GM18502 (cell line): ENCODE measurements at regions not wholly inside any gene's neighbourhood (a gene's known extent, or its start where the extent isn't known, plus 50 kb on each side); places are given as distances from the start of the nearest gene placed in this dataset.
"Not testable (repeated sequence)": the region's sequence is repeated elsewhere in the genome, so short reads cannot be mapped to it uniquely, and the experiment has no call there.

Source experiments
- ATAC-seq: cut with Tn5 transposase; IDR thresholded peaks from one replicate; pipeline ENCODE4 v1.9.1; 2021; ENCODE audit warnings: mild to moderate bottlenecking; ENCODE audit not compliant: unreplicated experiment, poor library complexity

DNA sequence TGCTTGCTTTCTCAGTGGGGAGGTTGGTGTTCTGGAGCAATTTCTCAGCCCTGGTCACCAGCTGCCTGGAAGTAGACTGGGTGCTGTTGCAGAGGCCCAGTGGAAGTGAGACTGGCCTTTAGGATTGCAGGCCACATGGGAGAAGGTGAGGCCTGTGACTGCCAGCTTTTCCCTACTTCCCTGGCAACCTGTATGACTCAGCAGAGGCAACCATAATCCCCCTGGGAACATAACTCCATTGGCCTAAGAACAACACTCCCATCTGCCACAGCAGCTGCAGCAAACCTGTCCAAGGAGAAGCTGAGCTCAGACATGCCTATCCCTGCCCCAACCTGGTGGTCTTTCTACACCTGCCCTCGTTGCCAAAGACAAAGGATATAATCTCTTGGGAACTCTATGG is 473.5 kb upstream of the SPTLC3 start:
- ATAC-seq = no peak

- no peak for ATAC-seq
These were observed 473.0 kb upstream of the SPTLC3 start for GRCh38 chr20:12535770-12536169.

DNA sequence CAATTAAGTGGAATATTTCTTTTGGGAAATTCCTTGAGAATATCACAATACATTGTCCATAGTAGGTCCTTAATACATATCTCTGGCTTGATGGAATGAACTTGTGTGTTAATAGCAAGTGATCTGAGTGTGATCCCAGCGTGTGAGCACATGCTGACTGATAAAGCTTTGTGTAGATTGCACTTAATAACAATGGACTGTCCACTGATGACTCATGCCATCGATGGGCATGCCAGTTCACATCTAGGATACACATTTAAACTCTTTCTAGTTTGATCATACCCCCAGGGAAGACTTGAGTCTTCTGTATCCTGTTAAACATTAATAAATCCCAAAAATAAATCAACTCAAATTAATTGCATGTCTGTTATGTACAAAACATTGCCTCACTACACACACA is 454.3 kb upstream of the SPTLC3 start:
- ATAC-seq = no peak

- ATAC-seq = no peak
These were observed 453.4 kb upstream of the SPTLC3 start for GRCh38 chr20:12555369-12555768.

- ATAC-seq = not testable (repeated sequence)
These were observed 452.9 kb upstream of the SPTLC3 start for GRCh38 chr20:12555849-12556248.

GRCh38 chr20:12557224-12557623 is 451.5 kb upstream of the SPTLC3 start:
- ATAC-seq = no peak

DNA sequence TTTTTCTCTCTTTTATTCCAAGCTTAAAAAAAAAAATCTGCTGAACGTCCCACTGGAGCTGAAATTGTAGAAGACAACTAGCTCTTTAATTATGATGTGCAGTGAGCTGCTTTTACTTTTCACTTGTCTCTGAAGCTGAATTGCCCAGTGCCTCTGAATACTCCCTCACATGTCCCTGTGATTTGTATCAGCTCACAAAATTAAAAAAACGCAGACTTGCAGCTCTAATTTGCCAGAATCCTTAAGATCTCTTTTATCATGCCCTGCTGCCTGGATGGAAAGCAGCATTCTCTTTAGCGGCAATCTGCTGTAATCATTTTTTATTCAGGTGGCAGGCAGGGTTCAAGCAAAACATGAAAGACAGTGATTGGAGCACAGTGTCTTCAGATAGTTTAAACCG is 443.8 kb upstream of the SPTLC3 start:
- no peak for ATAC-seq

DNA sequence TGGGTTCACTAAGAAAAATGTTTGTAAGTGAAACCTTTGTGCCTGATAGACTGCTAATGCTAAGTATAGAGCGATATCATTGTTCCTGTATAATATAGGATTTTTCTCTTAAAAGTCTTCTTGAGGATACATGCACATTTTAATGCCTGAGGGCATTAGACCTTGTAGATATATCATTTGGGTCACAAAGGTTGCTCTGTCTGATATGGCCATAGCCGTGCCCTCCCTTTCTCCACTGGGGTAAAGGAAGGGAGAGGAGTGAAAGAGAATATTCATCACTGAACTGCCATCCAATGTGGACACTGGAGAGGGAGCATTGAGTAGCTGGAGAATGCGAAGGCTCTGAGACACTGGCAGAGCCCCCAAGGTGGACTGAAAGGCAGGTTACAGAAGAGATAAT is 442.2 kb upstream of the SPTLC3 start:
- ATAC-seq = no peak

GRCh38 chr20:12570371-12570770 is 438.4 kb upstream of the SPTLC3 start:
- no peak for ATAC-seq

DNA sequence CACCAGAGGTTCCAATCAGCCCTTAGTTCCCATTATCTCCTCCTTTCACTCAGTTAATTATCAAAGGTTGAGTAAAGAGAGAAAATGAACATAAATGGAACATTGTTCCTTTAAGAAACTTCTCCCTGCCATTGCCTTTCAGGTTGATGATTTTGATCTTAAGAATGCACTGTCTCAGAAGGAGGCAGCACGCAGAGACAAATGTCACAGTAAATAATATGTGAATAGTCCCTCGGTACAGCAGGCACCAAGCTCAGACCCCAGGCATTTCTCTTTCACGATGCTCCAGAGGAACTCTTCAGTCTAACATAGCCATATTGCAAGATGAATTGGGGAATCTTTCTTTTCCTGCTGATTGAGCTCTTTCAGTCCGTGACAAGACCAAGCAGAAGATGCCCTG is 435.3 kb upstream of the SPTLC3 start:
- no peak for ATAC-seq

DNA sequence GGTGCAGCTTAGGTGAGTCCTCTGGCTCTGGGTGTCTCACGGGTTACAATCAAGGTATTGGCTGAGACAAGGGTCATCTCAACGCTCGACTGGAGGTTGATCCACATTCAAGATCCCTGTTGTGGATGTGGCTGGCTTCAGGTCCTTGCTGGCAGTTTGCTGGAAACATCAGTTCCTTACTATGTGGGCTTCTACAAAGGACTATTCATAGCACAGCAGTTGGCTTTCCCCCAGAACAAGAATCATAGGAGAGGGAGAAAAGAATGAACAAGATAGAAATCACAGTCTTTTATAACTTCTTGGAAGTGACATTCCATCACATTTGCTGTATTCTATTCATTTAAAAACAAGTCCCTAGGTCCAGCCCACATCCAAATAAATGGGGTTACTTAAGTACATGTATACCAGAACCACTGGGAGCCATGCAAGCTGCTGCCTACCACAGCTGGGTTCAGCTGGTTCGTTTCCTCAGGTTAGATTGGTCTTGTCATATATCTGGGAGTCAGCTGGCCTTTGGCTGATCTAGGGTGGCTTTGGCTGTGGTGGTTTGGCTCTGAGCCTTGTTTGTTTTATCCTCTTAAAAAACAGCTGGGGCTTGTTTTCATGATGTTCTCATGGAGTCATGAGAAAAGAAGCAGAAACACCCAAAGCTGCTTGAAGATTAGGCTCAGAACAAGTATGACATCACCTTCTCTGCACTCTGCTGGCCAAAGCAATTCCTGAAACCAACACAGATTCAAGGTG is 433.2 kb upstream of the SPTLC3 start:
- no peak for ATAC-seq

GRCh38 chr20:12577213-12577612 is 431.6 kb upstream of the SPTLC3 start:
- no peak for ATAC-seq

DNA sequence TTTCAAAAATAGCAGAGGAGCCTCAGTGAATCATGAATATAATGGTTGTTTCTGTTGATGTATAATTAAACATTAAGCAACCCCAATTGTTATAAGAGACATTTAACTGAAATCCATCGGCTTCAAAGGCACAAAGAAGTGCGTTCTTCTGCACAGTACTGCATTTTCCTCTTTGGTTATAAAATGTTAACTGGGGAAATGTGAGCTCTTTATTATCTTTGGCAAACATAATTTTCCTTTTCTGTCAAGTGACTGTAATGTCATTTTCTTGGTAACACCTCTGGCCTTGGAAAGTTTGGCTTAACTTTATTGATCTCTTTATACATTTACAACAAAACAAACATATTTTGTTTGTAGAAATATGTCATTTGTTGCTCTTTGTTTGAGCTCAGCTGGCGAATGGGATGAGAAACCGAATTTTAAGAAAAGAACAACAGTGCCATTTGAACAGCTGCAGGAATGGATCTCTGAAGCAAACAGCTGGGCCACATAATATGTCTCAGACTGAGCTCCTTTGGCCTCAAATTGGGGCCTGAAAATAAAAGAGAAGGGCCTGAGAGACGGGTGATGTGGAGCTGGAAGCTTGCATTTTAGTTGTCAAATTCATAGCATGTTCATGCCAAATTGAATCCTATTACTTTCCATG is 427.0 kb upstream of the SPTLC3 start:
- no peak for ATAC-seq

- not testable (repeated sequence) for ATAC-seq
These were observed 426.1 kb upstream of the SPTLC3 start for GRCh38 chr20:12582710-12583109.

DNA sequence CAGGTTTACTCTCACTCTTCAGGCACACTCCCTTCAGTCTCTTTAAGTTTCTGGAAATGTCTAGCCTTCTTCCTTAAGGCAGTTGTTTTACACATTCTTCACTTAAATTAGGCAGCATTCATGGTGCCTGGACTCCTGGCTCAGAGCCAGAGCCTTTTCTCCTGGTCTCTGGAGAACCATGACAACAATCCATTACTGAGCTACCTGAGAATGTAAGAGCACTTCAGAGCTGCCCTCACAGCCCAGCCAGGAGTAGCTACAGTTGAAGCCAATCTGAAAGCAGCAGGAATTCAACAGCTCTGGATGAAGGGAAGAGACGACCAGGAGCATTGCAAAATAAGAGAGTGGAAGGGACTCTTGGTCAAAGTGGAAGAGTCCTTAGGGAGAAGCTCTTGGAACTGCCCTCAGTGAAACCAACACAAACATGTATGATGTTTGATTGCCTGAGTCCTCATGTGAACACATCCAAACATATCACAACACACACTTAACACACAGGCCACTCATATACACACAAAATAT is 416.8 kb upstream of the SPTLC3 start:
- ATAC-seq = no peak

DNA sequence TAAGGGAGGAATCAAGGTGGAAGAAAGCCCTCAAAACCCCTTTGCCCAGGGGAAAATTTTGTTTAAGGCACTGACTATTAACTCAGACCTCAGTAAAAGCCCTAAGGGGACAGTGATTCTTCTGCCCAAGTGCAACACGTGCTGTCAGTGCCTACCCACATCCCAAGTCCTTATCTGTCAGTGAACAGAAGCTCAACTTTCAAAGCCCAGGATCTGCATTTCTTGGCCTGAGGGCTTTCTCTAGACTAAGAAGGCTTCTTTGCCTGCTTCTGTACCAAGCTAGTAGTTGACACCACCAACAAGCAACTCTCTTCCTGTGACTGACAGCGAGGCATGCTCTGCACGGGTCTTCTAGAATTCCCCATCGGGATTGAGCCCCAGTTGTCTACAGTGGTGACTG is 416.0 kb upstream of the SPTLC3 start:
- ATAC-seq = no peak

- ATAC-seq = no peak
These were observed 415.4 kb upstream of the SPTLC3 start for GRCh38 chr20:12593342-12593873.

DNA sequence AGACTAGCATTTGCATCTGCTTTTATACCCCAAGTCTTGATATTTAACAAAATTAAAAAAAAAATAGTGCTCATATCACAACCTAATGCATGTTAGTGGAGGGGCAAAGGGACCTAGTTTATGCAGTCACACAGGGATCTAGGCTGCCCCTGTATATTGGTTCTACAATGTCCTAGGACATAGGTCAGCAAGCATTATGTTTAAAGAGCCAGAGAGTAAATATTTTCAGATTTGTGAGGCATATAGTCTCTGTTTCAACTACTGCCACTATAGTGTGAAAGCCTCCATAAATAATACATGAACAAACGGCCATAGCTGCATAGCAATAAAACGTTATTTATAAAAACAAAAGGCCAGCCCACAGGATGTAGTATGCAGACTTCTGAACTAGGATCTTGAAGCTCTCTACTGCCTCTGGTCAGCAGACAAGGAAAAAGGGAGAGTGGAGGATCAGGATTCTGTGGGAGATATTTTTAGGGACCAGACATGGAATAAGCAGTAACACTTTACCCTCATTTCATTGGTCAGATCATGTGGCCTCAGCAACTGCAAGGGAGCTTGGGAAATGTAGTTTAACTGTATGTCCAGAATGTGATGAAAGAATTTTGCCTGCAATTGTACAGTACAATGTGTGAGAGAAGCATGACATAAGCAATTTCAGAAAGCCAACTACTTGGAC is 414.2 kb upstream of the SPTLC3 start:
- ATAC-seq = no peak

DNA sequence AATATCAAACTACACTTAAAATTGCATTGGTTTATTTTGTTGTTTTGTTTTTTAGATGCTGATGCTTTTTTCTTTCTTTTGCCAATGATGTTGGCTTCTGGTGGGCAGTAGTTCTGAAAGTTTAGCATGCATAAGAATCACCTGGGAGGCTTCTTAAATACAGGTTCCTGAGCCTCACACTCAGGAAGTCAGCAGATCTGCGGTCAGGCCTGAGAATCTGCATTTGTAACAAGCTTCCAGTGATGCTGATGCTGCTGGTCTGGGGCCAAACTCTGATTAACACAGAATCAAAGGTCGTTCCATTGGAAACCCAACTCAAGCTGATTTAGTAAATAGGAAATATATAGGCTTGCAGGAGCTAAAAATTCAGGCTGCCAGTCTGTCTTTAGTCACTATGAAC is 412.9 kb upstream of the SPTLC3 start:
- ATAC-seq = no peak

GRCh38 chr20:12596863-12597262 is 411.9 kb upstream of the SPTLC3 start:
- no peak for ATAC-seq

DNA sequence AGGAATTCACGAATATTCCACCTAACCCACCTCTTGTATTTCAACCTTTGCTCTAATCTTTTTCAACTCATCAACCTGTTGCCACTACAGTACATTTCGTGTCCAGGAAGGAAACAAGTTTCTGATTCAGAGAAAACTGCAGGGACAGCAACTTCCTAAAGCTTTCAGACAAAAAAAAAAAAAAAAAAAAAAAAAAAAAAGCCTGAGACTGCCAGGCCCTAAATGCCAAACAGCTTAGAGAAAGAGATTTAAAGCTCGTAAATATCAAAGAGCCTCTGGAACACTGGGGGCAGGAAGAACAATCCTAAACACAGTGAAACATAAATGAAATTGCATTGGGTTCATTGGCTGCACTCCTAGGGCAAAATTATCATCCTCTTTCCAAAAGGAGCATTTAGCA is 411.2 kb upstream of the SPTLC3 start:
- no peak for ATAC-seq
